NB4 (cell line): ENCODE measurements at regions not wholly inside any gene's neighbourhood (a gene's known extent, or its start where the extent isn't known, plus 50 kb on each side); places are given as distances from the start of the nearest gene placed in this dataset.

Experiments used
- DNase-seq: peaks from one replicate; pipeline ENCODE4 v3.0.0; 2010; ENCODE audit warnings: low read depth
- H3K4me3 ChIP-seq: one replicate; pipeline ENCODE4 v1.5.1; 2011; ENCODE audit warnings: mild to moderate bottlenecking, low read depth, low read length, moderate library complexity
- CTCF ChIP-seq: IDR thresholded peaks from one replicate; pipeline ENCODE4 v1.5.1; 2012; ENCODE audit warnings: low read depth, low read length
- MYC ChIP-seq: IDR thresholded peaks from 2 replicates; pipeline ENCODE4 v1.6.1; 2011; ENCODE audit warnings: low read depth, low read length
- POLR2A ChIP-seq: IDR thresholded peaks from 2 replicates; pipeline ENCODE4 v1.6.1; 2011; ENCODE audit warnings: mild to moderate bottlenecking; ENCODE audit not compliant: insufficient read length; ENCODE audit errors: extremely low read depth
- TF ChIP-seq, protein P1 (sequence below): IDR thresholded peaks from 2 replicates; pipeline ENCODE4 v1.6.1; 2011; ENCODE audit warnings: low read depth, low read length

DNA sequence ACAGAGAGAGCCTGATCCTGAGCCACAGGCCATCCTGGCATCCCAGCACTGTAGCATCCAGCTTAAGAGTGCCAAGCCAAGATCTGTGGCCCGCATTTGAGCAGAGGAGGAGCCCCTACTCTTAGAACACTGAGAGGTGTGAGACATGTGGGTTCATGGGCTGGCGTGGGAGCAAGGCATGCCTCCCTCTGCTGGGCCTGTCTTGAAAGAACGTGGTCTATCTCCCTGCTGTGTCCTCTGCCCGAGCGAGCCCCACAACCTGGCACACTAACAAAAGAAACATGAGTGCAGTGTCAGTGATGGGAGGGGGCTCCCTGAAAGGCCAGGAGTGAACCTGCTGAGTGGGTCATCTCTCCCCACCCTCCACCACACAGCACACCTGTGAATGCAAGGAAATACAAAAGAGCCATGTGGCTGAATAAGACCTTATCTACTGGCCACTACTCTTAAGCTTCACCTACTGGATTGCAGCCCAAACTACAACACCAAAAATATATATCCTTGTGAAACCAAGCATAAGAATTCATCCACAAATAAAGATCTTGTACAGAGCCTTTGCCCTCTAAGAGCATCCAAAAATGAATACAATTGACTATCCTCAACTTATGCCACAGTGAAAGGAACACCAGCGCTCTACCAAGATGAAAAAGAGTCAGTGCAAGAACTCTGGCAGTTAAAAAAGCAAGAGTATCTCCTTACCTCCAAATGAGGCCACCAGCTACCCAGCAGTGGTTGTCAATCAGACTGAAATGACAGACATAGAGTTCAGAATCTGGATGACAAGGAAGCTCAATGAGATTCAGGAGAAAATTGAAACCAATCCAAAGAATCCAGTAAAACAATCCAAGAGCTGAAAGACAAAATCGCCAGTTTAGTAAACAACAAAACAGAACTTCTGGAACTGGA, 259.4 kb upstream of the DAB1 start:
- no peak overlapping the region for H3K4me3 ChIP-seq
- DNase-seq: no peak
- TF ChIP-seq CTCF (no peak), MYC (no peak), POLR2A (no peak)
- TF ChIP-seq, protein P1, sequence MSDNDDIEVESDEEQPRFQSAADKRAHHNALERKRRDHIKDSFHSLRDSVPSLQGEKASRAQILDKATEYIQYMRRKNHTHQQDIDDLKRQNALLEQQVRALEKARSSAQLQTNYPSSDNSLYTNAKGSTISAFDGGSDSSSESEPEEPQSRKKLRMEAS: no peak

DNA sequence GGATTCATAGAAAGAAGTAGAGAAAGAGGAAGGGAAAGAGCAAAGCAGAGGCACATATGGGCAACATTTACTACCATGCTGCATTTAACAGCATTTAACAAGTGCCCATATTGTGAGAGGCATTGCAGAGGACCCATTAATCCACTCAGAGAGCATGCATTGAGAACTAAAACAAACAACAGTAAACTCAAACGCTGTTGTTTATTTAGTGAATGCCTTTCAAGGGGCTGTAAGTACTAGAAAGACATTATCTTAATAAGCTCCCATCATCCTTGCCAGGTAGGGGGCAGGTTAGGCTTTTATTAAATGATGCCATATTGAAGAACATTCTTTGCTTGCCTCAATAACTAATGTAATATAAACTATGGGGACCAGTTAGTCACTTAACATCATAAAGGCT, 254.3 kb upstream of the DAB1 start:
- DNase-seq: no peak
- H3K4me3 ChIP-seq: no peak overlapping the region
- TF ChIP-seq CTCF (no peak), POLR2A (no peak), MYC (no peak)
- TF ChIP-seq, protein P1: no peak

GRCh38 chr1:57675776-57676175, 251.9 kb upstream of the DAB1 start:
- TF ChIP-seq, protein P1: no peak
- TF ChIP-seq POLR2A (no peak), MYC (no peak), CTCF (no peak)
- no peak overlapping the region for H3K4me3 ChIP-seq
- DNase-seq: no peak

GRCh38 chr1:57674801-57675200, 250.9 kb upstream of the DAB1 start:
- TF ChIP-seq POLR2A (no peak), MYC (no peak), CTCF (no peak)
- TF ChIP-seq, protein P1: no peak
- no peak overlapping the region for H3K4me3 ChIP-seq
- DNase-seq: peak; percentile 13

GRCh38 chr1:57672346-57673140, 248.7 kb upstream of the DAB1 start:
- no peak overlapping the region for H3K4me3 ChIP-seq
- DNase-seq: no peak
- TF ChIP-seq POLR2A: no peak
- no peak for TF ChIP-seq MYC
- TF ChIP-seq, protein P1: no peak
- no peak for TF ChIP-seq CTCF
